Glutamatergic neuron (in vitro differentiated cells): ENCODE measurements at regions not wholly inside any gene's neighbourhood (a gene's known extent, or its start where the extent isn't known, plus 50 kb on each side); places are given as distances from the start of the nearest gene placed in this dataset.

ENCODE experiments used
- DNase-seq: peaks from one replicate; pipeline ENCODE4 v3.0.0; 2022
- H3K27ac Mint-ChIP-seq: one replicate; pipeline ENCODE4 v1.8.0; 2020; ENCODE audit warnings: mild to moderate bottlenecking, mixed read lengths, inconsistent platforms; ENCODE audit not compliant: unreplicated experiment
- H3K27me3 Mint-ChIP-seq: one replicate; pipeline ENCODE4 v1.8.0; 2020; ENCODE audit warnings: mild to moderate bottlenecking, moderate library complexity, mixed read lengths, inconsistent platforms; ENCODE audit not compliant: unreplicated experiment
- H3K36me3 Mint-ChIP-seq: one replicate; pipeline ENCODE4 v1.8.0; 2020; ENCODE audit warnings: mild to moderate bottlenecking, mixed read lengths, inconsistent platforms; ENCODE audit not compliant: unreplicated experiment
- H3K4me1 Mint-ChIP-seq: one replicate; pipeline ENCODE4 v1.8.0; 2020; ENCODE audit warnings: mild to moderate bottlenecking, low read depth, mixed read lengths, inconsistent platforms; ENCODE audit not compliant: unreplicated experiment
- H3K4me3 Mint-ChIP-seq: one replicate; pipeline ENCODE4 v1.8.0; 2020; ENCODE audit warnings: mild to moderate bottlenecking, mixed read lengths, inconsistent platforms; ENCODE audit not compliant: unreplicated experiment
- H3K9me3 Mint-ChIP-seq: one replicate; pipeline ENCODE4 v1.8.0; 2020; ENCODE audit warnings: mild to moderate bottlenecking, moderate library complexity, mixed read lengths, inconsistent platforms; ENCODE audit not compliant: unreplicated experiment
- CTCF ChIP-seq: fragments of 200-600 bp; sonication (generic); IDR thresholded peaks from one replicate; pipeline ENCODE4 v1.5.0; 2021; ENCODE audit not compliant: partially characterized antibody, unreplicated experiment

GRCh38 chr22:48607901-48608662 is 1219.6 kb downstream of the BRD1 start:
- H3K27me3 Mint-ChIP-seq, result peaks cover 6% of the 10 kb centered on the region
- peaks cover 14% of the 10 kb centered on the region for H3K36me3 Mint-ChIP-seq
- no peak overlapping the region for H3K27ac Mint-ChIP-seq
- TF ChIP-seq CTCF, result no peak
- H3K9me3 Mint-ChIP-seq, result peaks cover 25% of the 10 kb centered on the region
- no peak overlapping the region for H3K4me3 Mint-ChIP-seq
- H3K4me1 Mint-ChIP-seq, result no peaks in the 10 kb centered on the region
- DNase-seq, result no peak

- no peak for DNase-seq
- no peak for TF ChIP-seq CTCF
- H3K9me3 Mint-ChIP-seq, result peaks cover 23% of the 10 kb centered on the region
- H3K27ac Mint-ChIP-seq, result no peak overlapping the region
- no peaks in the 10 kb centered on the region for H3K4me1 Mint-ChIP-seq
- peaks cover 3% of the 10 kb centered on the region for H3K27me3 Mint-ChIP-seq
- H3K4me3 Mint-ChIP-seq, result no peak overlapping the region
- H3K36me3 Mint-ChIP-seq, result peaks cover 14% of the 10 kb centered on the region
Measured at GRCh38 chr22:48606684-48607307, 1220.9 kb downstream of the BRD1 start.

- peaks cover 3% of the 10 kb centered on the region for H3K27me3 Mint-ChIP-seq
- no peak overlapping the region for H3K27ac Mint-ChIP-seq
- peaks cover 9% of the 10 kb centered on the region for H3K36me3 Mint-ChIP-seq
- H3K4me1 Mint-ChIP-seq, result no peaks in the 10 kb centered on the region
- no peak for TF ChIP-seq CTCF
- H3K4me3 Mint-ChIP-seq, result no peak overlapping the region
- peaks cover 21% of the 10 kb centered on the region for H3K9me3 Mint-ChIP-seq
- no peak for DNase-seq
Measured at GRCh38 chr22:48605856-48606481, 1221.7 kb downstream of the BRD1 start.

GRCh38 chr22:48605125-48605524 is 1222.5 kb downstream of the BRD1 start:
- Mint-ChIP-seq H3K36me3 (peaks cover 8% of the 10 kb centered on the region), H3K4me1 (no peaks in the 10 kb centered on the region), H3K27me3 (peaks cover 6% of the 10 kb centered on the region), H3K4me3 (no peak overlapping the region), H3K9me3 (peaks cover 23% of the 10 kb centered on the region), H3K27ac (no peak overlapping the region)
- TF ChIP-seq CTCF, result no peak
- no peak for DNase-seq
